DND-41 (cell line): ENCODE measurements at regions not wholly inside any gene's neighbourhood (a gene's known extent, or its start where the extent isn't known, plus 50 kb on each side); places are given as distances from the start of the nearest gene placed in this dataset.

Experiments used
- CTCF ChIP-seq: IDR thresholded peaks from 2 replicates; pipeline ENCODE4 v1.5.1; 2012; ENCODE audit warnings: borderline replicate concordance, low read length, moderate library complexity, mild to moderate bottlenecking; ENCODE audit not compliant: poor library complexity, severe bottlenecking; ENCODE audit errors: extremely low read depth
- EZH2 ChIP-seq: IDR thresholded peaks from 3 replicates; pipeline ENCODE4 v1.6.1; 2012; ENCODE audit warnings: borderline replicate concordance, low read depth, mild to moderate bottlenecking, moderate library complexity, low read length, inconsistent platforms; ENCODE audit not compliant: severe bottlenecking

- TF ChIP-seq CTCF (no peak), EZH2 (no peak)
These were observed 70.9 kb upstream of the FAM9C start for GRCh38 chrX:13115146-13115855.
